HEK293 (cell line): ENCODE measurements at regions not wholly inside any gene's neighbourhood (a gene's known extent, or its start where the extent isn't known, plus 50 kb on each side); places are given as distances from the start of the nearest gene placed in this dataset.

ENCODE experiments used
- CTCF ChIA-PET: fragments of 350-600 bp; formaldehyde crosslinking; extraction: SDS; loops from one replicate; lab custom pipeline; 2021; ENCODE audit warnings: antibody characterized with exemption; lab: Yijun Ruan, JAX
- POLR2A ChIA-PET: fragments of 300-600 bp; formaldehyde crosslinking; extraction: SDS; loops from one replicate; lab custom pipeline; 2020; ENCODE audit warnings: antibody characterized with exemption, inconsistent platforms; lab: Yijun Ruan, JAX
- H3K27ac ChIP-seq: fragments of 200-500 bp; sonication (Bioruptor generic); 2 replicates; pipeline ENCODE4 v1.5.1; 2014; ENCODE audit warnings: low read depth, low read length, control low read depth, inconsistent platforms; ENCODE audit errors: extremely low read depth
- H3K36me3 ChIP-seq, 2 experiments: fragments of 200-500 bp in 1 of 2; sonication (Bioruptor generic) in 1 of 2; 1 replicate in 1 of 2; 2 replicates in 1 of 2; pipeline ENCODE4 v1.5.1; 2014 to 2017; ENCODE audit warnings: inconsistent platforms in 2 of 2, low read length in 2 of 2; ENCODE audit not compliant: control insufficient read depth in 2 of 2, insufficient read depth in 1 of 2
- H3K4me1 ChIP-seq: fragments of 200-500 bp; sonication (Bioruptor generic); 2 replicates; pipeline ENCODE4 v1.5.1; 2014; ENCODE audit warnings: mild to moderate bottlenecking, low read length, inconsistent platforms; ENCODE audit not compliant: control insufficient read depth, insufficient read depth
- H3K4me3 ChIP-seq: 2 replicates; pipeline ENCODE4 v1.5.1; 2011; ENCODE audit warnings: low read depth, mild to moderate bottlenecking, control low read depth, low read length, moderate library complexity
- H3K9me3 ChIP-seq: fragments of 200-500 bp; sonication (Bioruptor generic); 2 replicates; pipeline ENCODE4 v1.5.1; 2014; ENCODE audit warnings: low read depth, low read length, inconsistent platforms; ENCODE audit not compliant: control insufficient read depth, insufficient read depth
- GLIS1 ChIP-seq: fragments of 450-650 bp; formaldehyde crosslinking; IDR thresholded peaks from 2 replicates; pipeline ENCODE4 v1.5.1; 2016; ENCODE audit warnings: missing biosample characterization, missing genetic modification characterization
- KLF7 ChIP-seq: fragments of 450-650 bp; formaldehyde crosslinking; IDR thresholded peaks from 2 replicates; pipeline ENCODE4 v1.5.1; 2016; ENCODE audit warnings: missing biosample characterization, missing genetic modification characterization, borderline replicate concordance
- PRDM1 ChIP-seq: fragments of 450-650 bp; formaldehyde crosslinking; IDR thresholded peaks from 2 replicates; pipeline ENCODE4; 2016; ENCODE audit warnings: missing biosample characterization, missing genetic modification characterization
- SCRT2 ChIP-seq: fragments of 450-650 bp; formaldehyde crosslinking; IDR thresholded peaks from 2 replicates; pipeline ENCODE4 v1.5.1; 2016; ENCODE audit warnings: missing biosample characterization, missing genetic modification characterization
- YY2 ChIP-seq: fragments of 450-650 bp; formaldehyde crosslinking; IDR thresholded peaks from 2 replicates; pipeline ENCODE4 v1.5.1; 2016; ENCODE audit warnings: missing biosample characterization, missing genetic modification characterization
- ZEB2 ChIP-seq: fragments of 450-650 bp; formaldehyde crosslinking; IDR thresholded peaks from 2 replicates; pipeline ENCODE4 v1.5.1; 2016; ENCODE audit warnings: missing biosample characterization, missing genetic modification characterization
- ZNF16 ChIP-seq: fragments of 450-650 bp; formaldehyde crosslinking; IDR thresholded peaks from 2 replicates; pipeline ENCODE4 v1.5.1; 2016; ENCODE audit warnings: low read depth, missing biosample characterization, missing genetic modification characterization
- ZNF2 ChIP-seq: fragments of 450-650 bp; formaldehyde crosslinking; IDR thresholded peaks from 2 replicates; pipeline ENCODE4 v1.5.1; 2016; ENCODE audit warnings: missing biosample characterization, missing genetic modification characterization
- ZNF221 ChIP-seq: fragments of 450-650 bp; formaldehyde crosslinking; IDR thresholded peaks from 2 replicates; pipeline ENCODE4 v1.5.1; 2017; ENCODE audit warnings: missing biosample characterization, missing genetic modification characterization, borderline replicate concordance
- ZNF292 ChIP-seq: fragments of 450-650 bp; formaldehyde crosslinking; IDR thresholded peaks from 2 replicates; pipeline ENCODE4 v1.5.1; 2016; ENCODE audit warnings: low read depth, missing biosample characterization, missing genetic modification characterization, borderline replicate concordance
- ZNF311 ChIP-seq: fragments of 450-650 bp; formaldehyde crosslinking; IDR thresholded peaks from 2 replicates; pipeline ENCODE4 v1.5.1; 2017; ENCODE audit warnings: missing biosample characterization, missing genetic modification characterization, borderline replicate concordance
- ZNF548 ChIP-seq: fragments of 450-650 bp; formaldehyde crosslinking; IDR thresholded peaks from 2 replicates; pipeline ENCODE4 v1.5.1; 2016; ENCODE audit warnings: missing biosample characterization, missing genetic modification characterization
- ZNF560 ChIP-seq: fragments of 450-650 bp; formaldehyde crosslinking; IDR thresholded peaks from 2 replicates; pipeline ENCODE4 v1.5.1; 2017; ENCODE audit warnings: missing biosample characterization, missing genetic modification characterization, borderline replicate concordance
- ZNF561 ChIP-seq: fragments of 450-650 bp; IDR thresholded peaks from 2 replicates; pipeline ENCODE4 v1.5.1; 2018; ENCODE audit warnings: missing biosample characterization, missing genetic modification characterization, borderline replicate concordance
- ZNF626 ChIP-seq: fragments of 450-650 bp; sonication (Bioruptor Pico); formaldehyde crosslinking; IDR thresholded peaks from 2 replicates; pipeline ENCODE4 v1.5.1; 2018; ENCODE audit warnings: missing biosample characterization, missing genetic modification characterization, inconsistent platforms
- ZNF660 ChIP-seq: fragments of 450-650 bp; IDR thresholded peaks from 2 replicates; pipeline ENCODE4 v1.5.1; 2018; ENCODE audit warnings: missing biosample characterization, mild to moderate bottlenecking, missing genetic modification characterization
- ZNF701 ChIP-seq: fragments of 450-650 bp; formaldehyde crosslinking; IDR thresholded peaks from 2 replicates; pipeline ENCODE4 v1.5.1; 2016; ENCODE audit warnings: missing biosample characterization, missing genetic modification characterization
- ZNF792 ChIP-seq: fragments of 450-650 bp; formaldehyde crosslinking; IDR thresholded peaks from 2 replicates; pipeline ENCODE4 v1.5.1; 2016; ENCODE audit warnings: missing biosample characterization, missing genetic modification characterization
- ZXDB ChIP-seq: fragments of 450-650 bp; formaldehyde crosslinking; IDR thresholded peaks from 2 replicates; pipeline ENCODE4 v1.5.1; 2016; ENCODE audit warnings: missing biosample characterization, missing genetic modification characterization
- TF ChIP-seq, protein P1 (sequence below): fragments of 450-650 bp; formaldehyde crosslinking; IDR thresholded peaks from 2 replicates; pipeline ENCODE4 v1.5.1; 2016; ENCODE audit warnings: missing biosample characterization, missing genetic modification characterization
- TF ChIP-seq, protein P2 (sequence below): fragments of 450-650 bp; formaldehyde crosslinking; IDR thresholded peaks from 2 replicates; pipeline ENCODE4 v1.5.1; 2016; ENCODE audit warnings: missing biosample characterization, missing genetic modification characterization, borderline replicate concordance
- TF ChIP-seq, protein P3 (sequence below): fragments of 450-650 bp; formaldehyde crosslinking; IDR thresholded peaks from 2 replicates; pipeline ENCODE4 v1.5.1; 2016; ENCODE audit warnings: missing biosample characterization, missing genetic modification characterization, borderline replicate concordance

DNA sequence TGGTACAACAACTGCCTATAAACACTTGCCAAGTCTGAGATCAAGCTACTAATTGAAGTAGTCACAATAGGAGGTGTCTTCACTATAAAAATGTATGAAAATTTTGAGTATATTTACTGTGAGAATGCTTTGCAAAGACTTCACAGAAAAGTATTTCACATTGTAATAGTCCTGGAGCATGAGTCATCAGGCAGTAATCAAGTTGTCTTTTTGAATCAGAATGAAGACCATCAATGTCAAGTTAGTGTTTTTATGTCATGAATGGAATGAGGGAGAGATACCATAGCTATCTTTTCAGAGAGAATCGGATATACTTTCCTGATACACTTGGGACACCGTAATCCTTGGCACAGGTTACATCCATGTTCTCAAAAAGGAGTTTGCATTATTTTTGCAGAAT lies 466.9 kb upstream of the ARRDC3 start (continued):
- TF ChIP-seq, protein P1, sequence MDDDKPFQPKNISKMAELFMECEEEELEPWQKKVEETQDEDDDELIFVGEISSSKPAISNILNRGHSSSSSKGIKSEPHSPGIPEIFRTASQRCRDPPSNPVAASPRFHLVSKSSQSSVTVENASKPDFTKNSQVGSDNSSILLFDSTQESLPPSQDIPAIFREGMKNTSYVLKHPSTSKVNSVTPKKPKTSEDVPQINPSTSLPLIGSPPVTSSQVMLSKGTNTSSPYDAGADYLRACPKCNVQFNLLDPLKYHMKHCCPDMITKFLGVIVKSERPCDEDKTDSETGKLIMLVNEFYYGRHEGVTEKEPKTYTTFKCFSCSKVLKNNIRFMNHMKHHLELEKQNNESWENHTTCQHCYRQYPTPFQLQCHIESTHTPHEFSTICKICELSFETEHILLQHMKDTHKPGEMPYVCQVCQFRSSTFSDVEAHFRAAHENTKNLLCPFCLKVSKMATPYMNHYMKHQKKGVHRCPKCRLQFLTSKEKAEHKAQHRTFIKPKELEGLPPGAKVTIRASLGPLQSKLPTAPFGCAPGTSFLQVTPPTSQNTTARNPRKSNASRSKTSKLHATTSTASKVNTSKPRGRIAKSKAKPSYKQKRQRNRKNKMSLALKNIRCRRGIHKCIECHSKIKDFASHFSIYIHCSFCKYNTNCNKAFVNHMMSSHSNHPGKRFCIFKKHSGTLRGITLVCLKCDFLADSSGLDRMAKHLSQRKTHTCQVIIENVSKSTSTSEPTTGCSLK (tag by site-specific recombination) = no peak
- TF ChIP-seq ZNF292 (tag by site-specific recombination) (no peak), ZNF221 (tag by site-specific recombination) (no peak), ZNF548 (tag by site-specific recombination) (no peak)
- TF ChIP-seq, all 188 proteins: peak for 0

DNA sequence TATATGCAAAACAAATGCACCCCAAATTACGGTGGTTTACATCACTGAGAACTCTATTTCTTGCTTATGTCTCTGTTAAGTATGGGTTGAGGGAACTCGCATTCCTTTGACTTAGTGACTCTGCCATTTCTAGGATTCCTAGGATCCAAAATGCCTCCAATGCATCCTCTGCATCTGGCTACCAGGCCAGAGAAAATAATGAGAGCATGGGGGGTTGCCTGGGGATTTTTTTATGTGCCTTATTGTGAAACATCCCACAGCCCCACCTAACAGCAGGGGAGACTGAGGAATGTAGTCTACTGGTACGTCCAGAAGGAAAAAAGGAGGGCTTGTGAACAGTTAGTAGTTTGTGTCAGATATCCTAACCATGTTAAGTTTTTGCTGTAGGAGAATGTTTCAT lies 466.0 kb upstream of the ARRDC3 start:
- Histone ChIP-seq H3K4me1 (no peaks in the 10 kb centered on the region), H3K27ac (no peak overlapping the region), H3K4me3 (no peak overlapping the region), H3K9me3 (no peaks in the 10 kb centered on the region), H3K36me3 (no peaks in the 10 kb centered on the region)
- ChIA-PET POLR2A (no interaction called here), CTCF (no interaction called here)
- no peak for TF ChIP-seq ZNF560 (tag by site-specific recombination)
- no peak for TF ChIP-seq KLF7 (tag by site-specific recombination)
- TF ChIP-seq SCRT2 (tag by site-specific recombination) = no peak
- TF ChIP-seq, protein P2, sequence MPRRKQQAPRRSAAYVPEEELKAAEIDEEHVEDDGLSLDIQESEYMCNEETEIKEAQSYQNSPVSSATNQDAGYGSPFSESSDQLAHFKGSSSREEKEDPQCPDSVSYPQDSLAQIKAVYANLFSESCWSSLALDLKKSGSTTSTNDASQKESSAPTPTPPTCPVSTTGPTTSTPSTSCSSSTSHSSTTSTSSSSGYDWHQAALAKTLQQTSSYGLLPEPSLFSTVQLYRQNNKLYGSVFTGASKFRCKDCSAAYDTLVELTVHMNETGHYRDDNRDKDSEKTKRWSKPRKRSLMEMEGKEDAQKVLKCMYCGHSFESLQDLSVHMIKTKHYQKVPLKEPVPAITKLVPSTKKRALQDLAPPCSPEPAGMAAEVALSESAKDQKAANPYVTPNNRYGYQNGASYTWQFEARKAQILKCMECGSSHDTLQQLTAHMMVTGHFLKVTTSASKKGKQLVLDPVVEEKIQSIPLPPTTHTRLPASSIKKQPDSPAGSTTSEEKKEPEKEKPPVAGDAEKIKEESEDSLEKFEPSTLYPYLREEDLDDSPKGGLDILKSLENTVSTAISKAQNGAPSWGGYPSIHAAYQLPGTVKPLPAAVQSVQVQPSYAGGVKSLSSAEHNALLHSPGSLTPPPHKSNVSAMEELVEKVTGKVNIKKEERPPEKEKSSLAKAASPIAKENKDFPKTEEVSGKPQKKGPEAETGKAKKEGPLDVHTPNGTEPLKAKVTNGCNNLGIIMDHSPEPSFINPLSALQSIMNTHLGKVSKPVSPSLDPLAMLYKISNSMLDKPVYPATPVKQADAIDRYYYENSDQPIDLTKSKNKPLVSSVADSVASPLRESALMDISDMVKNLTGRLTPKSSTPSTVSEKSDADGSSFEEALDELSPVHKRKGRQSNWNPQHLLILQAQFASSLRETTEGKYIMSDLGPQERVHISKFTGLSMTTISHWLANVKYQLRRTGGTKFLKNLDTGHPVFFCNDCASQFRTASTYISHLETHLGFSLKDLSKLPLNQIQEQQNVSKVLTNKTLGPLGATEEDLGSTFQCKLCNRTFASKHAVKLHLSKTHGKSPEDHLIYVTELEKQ = no peak
- TF ChIP-seq, protein P3, sequence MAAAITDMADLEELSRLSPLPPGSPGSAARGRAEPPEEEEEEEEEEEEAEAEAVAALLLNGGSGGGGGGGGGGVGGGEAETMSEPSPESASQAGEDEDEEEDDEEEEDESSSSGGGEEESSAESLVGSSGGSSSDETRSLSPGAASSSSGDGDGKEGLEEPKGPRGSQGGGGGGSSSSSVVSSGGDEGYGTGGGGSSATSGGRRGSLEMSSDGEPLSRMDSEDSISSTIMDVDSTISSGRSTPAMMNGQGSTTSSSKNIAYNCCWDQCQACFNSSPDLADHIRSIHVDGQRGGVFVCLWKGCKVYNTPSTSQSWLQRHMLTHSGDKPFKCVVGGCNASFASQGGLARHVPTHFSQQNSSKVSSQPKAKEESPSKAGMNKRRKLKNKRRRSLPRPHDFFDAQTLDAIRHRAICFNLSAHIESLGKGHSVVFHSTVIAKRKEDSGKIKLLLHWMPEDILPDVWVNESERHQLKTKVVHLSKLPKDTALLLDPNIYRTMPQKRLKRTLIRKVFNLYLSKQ (tag by site-specific recombination) = no peak
- no peak for TF ChIP-seq YY2
- no peak for TF ChIP-seq ZNF561 (tag by site-specific recombination)
- no peak for TF ChIP-seq ZEB2 (tag by site-specific recombination)
- no peak for TF ChIP-seq GLIS1 (tag by site-specific recombination)
- no peak for TF ChIP-seq ZNF660 (tag by site-specific recombination)
- TF ChIP-seq ZXDB (tag by site-specific recombination) = no peak
- TF ChIP-seq ZNF626 (tag by site-specific recombination) = no peak
- no peak for TF ChIP-seq PRDM1 (tag by site-specific recombination)
- TF ChIP-seq ZNF311 (tag by site-specific recombination) = no peak
- TF ChIP-seq ZNF701 = no peak
- TF ChIP-seq ZNF16 (tag by site-specific recombination) = no peak
- TF ChIP-seq ZNF792 = no peak
- TF ChIP-seq ZNF2 (tag by site-specific recombination) = no peak
